Posterior vena cava (tissue), 2 donors: ENCODE measurements at regions not wholly inside any gene's neighbourhood (a gene's known extent, or its start where the extent isn't known, plus 50 kb on each side); places are given as distances from the start of the nearest gene placed in this dataset.

Source experiments
- DNase-seq: peaks from one replicate; pipeline ENCODE4 v3.0.0-alpha.2; 2020; ENCODE audit warnings: low spot score
- intact Hi-C, 2 donors: fragments of 100-400 bp; cut with DNase I; formaldehyde crosslinking; loops; one replicate each; pipeline versions ENCODE4 v1.14.1 to v1.14.2; 2022 to 2023
- donor health status: DM: yes; HTN: yes; CAD: no.
- donor health status: DM: yes; HTN: yes; CAD: no.

- no peak for DNase-seq
- intact Hi-C loops = loop anchor here in 1 of 2 donors (10.0 kb wide), 2 partner anchors 48 to 102 kb away; partner anchors contain the start of gene CDC42EP3
These were observed 105.0 kb upstream of the CDC42EP3 start for GRCh38 chr2:37776487-37776886.

- no peak for DNase-seq
- intact Hi-C loops = loop anchor here in 1 of 2 donors (10.0 kb wide), 2 partner anchors 46 to 104 kb away; partner anchors contain the start of gene CDC42EP3
These were observed 107.7 kb upstream of the CDC42EP3 start for GRCh38 chr2:37779139-37779538.

DNA sequence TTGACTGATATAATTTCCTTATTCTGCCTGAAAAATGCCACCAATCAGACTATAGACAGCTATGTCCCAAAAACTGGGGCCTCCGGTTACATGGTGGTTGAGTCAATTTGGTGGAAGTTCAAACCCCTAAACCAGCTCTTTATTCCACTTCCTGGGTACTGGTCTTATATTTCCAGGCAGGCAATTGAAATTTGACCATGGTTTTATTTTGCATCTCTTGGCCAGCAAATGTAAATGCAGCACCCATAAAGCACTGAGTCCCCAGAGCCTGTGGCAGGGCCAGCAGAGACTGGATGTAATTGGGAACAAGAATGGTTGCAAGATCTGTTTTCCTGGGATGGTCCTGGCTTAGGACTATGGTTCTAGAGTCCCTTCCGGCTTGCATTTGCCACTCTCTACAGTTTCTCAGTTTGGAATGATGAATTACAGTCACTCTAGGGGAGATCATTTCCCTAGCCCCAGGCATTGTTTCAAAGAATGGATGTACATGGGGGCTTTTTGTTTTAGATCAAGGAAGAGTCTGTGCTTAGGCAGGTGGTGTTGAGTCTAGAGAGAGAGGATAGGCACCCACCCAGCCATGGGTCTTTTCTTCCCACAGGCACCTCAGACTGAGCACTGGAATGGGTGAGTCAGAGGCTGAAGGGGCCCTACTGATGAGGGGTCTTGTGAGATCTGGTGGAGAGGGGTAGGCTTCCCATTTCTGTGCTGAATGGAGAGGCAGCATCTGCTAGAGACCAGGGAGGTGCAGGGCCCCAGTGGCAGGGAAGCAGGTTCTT is 108.4 kb upstream of the CDC42EP3 start:
- DNase-seq = no peak
- intact Hi-C loops = loop anchor here in 1 of 2 donors (10.0 kb wide), 2 partner anchors 45 to 105 kb away; partner anchors contain the start of gene CDC42EP3

GRCh38 chr2:37780387-37780676 is 108.9 kb upstream of the CDC42EP3 start:
- intact Hi-C loops = no loop called here
- DNase-seq = no peak

DNA sequence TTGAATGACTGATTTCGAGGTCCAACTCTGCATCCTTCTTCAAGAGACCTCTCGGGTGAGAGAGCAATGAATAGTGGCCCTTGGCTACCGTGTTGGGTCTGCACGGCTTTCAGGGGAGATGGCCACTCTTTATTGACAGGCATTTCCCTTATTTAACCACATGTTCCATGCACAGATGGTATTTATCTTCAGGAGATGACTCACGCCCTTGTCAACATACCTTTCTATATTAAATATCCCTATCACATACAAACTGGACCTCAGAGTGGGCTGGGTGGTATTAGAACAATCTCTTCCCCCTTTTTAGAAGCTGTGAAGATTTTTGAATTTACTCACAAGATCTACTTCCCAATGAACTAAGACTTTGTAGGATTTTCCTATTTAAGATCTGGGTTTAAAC is 109.6 kb upstream of the CDC42EP3 start:
- no peak for DNase-seq
- intact Hi-C loops = no loop called here

DNA sequence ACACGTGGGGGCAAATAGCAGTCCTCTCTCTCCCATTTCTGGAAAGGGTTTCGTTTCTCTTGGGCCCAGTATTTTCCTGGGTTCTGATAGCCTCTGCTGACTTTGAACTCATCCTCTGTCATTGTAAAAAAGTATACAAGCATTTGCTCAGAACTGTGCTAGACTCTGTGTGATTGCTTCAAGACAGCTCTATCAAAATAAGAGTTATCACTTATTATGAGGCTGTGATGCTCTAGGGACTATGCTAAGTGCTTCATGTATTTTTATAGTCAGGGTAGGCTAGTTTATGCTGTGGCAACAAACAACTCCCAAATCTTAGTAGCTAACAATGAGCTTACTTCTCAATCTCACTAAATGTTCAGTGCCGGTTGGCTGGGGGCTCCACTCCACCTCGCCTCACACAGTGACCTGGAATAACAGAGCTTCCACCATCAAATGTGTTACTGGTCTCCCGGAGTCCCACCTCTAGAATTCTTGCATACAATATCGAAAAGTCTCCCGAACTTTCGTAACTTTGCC is 110.8 kb upstream of the CDC42EP3 start:
- intact Hi-C loops = no loop called here
- DNase-seq = no peak

DNA sequence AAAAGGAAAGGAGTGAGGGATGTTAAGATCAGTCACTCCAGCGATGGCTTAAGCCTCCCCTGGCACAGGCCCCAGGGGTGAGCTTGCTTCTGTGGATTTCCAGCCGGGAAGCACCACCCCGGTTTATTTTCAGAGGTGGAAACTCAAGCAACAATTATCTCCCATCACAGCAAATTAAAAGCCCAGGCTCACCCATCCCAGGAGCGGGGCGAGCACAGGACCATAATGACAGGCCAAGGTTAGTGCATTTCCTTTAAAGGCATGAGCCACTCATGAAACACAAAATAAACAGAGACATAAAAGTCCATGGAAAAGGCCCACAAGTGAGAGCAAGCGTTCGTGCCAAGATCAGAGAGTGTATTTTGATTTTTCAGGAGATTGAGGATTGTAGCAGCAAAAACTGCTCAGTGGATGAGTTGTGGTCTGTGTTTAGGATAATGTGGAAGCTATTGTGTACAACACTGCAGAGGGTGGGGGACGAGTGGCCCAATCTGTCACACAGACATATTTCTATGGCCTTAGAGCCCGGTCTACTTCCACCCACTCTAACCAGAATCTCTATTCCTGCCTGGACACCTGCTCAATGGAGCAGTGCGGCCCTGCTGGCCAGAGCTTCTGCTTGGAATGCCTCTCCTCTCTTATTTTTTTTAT is 111.4 kb upstream of the CDC42EP3 start:
- DNase-seq = no peak
- intact Hi-C loops = no loop called here

GRCh38 chr2:37783545-37783944 is 112.1 kb upstream of the CDC42EP3 start:
- intact Hi-C loops = no loop called here

GRCh38 chr2:37784071-37784758 is 112.8 kb upstream of the CDC42EP3 start:
- intact Hi-C loops = no loop called here
- no peak for DNase-seq

More at GRCh38 chr2:37783545-37783944, 112.1 kb upstream of the CDC42EP3 start:
- DNase-seq = no peak

DNA sequence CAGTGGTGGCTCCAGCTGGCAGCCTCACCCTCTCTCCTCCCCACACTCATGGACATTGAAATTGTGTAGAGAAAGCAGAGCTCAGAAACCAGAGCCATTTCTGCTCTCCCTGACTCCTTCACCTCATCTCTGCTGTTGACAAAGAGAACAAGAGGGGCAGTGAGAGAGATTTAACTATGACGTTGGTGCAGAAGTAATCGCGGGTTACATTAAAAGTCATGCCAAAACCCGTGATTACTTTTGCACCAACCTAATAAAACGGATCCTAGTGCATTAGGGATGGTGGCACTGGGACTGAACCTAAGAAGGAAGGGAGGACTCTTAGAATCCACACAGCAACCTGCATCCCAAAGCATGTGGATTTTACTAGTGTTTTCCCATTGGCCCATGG is 113.3 kb upstream of the CDC42EP3 start:
- intact Hi-C loops = no loop called here
- DNase-seq = no peak

- intact Hi-C loops = no loop called here
- DNase-seq = no peak
These were observed 114.8 kb upstream of the CDC42EP3 start for GRCh38 chr2:37786191-37786698.

GRCh38 chr2:37786854-37787253 is 115.4 kb upstream of the CDC42EP3 start:
- intact Hi-C loops = no loop called here
- DNase-seq = no peak

DNA sequence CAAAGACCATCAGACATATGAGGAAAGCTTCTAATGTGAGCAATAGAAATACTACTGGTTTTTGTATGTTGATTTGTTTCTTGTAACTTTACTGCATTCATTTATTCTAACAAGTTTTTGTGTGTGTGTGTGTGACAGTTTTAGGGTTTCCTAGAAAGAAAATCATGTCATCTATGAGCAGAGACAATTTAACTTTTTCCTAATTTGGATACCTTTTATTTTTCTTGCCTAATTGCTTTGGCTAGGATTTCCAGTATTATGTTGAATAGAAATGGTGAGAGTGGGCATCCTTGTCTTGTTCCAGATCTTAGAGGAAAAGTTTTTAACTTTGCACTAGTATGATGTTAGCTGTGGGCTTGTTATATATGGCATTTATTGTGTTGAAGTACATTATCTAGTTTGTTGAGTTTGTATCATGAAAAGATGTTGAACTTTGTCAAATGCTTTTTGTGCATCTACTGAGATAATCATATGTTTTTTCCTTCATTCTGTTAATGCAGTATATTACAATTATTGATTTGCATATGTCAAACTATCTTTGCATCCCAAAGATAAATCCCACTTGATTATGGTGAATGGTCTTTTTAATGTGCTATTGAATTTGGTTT is 117.3 kb upstream of the CDC42EP3 start:
- intact Hi-C loops = no loop called here

DNA sequence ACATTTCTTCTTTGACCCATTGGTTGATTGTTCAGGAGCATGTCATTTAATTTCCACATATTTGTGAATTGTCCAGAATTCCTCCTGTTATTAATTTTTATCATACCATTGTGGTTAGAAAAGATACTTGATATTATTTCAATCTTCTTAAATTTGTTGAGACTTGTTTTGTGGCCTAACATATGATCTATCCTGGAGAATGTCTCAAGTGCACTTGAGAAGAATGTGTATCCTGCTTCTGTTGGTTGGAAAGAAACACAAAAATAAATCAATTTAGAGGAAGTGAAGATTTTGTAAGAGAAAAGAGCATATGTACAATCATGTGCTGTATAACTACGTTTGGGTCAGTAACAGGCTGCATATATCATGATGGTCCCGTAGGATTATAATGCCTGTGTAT is 118.6 kb upstream of the CDC42EP3 start:
- no peak for DNase-seq
- intact Hi-C loops = no loop called here

More for the DNA sequence above, 117.3 kb upstream of the CDC42EP3 start:
- no peak for DNase-seq

- intact Hi-C loops = no loop called here
- DNase-seq = no peak
These were observed 119.0 kb upstream of the CDC42EP3 start for GRCh38 chr2:37790462-37790861.

- DNase-seq = no peak
- intact Hi-C loops = no loop called here
These were observed 120.9 kb upstream of the CDC42EP3 start for GRCh38 chr2:37792366-37792765.

- no peak for DNase-seq
- intact Hi-C loops = no loop called here
These were observed 121.6 kb upstream of the CDC42EP3 start for GRCh38 chr2:37793004-37793403.

GRCh38 chr2:37794717-37795116 is 123.3 kb upstream of the CDC42EP3 start:
- intact Hi-C loops = no loop called here
- no peak for DNase-seq

GRCh38 chr2:37795456-37795855 is 124.0 kb upstream of the CDC42EP3 start:
- DNase-seq = no peak
- intact Hi-C loops = no loop called here

GRCh38 chr2:37795938-37796337 is 124.5 kb upstream of the CDC42EP3 start:
- intact Hi-C loops = no loop called here

More at GRCh38 chr2:37795938-37796337, 124.5 kb upstream of the CDC42EP3 start:
- no peak for DNase-seq
